K562 (cell line): ENCODE measurements at regions not wholly inside any gene's neighbourhood (a gene's known extent, or its start where the extent isn't known, plus 50 kb on each side); places are given as distances from the start of the nearest gene placed in this dataset.

Experiments
- BRF1 ChIP-seq: IDR thresholded peaks from 3 replicates; pipeline ENCODE4 v1.6.1; 2011; ENCODE audit warnings: borderline replicate concordance, mild to moderate bottlenecking; ENCODE audit not compliant: insufficient read length; ENCODE audit errors: extremely low read depth
- IRF2 ChIP-seq: sonication (generic); formaldehyde crosslinking; IDR thresholded peaks from 2 replicates; pipeline ENCODE4 v1.8.1; 2022; ENCODE audit warnings: mild to moderate bottlenecking, missing genetic modification reagents
- KAT7 ChIP-seq: sonication (generic); formaldehyde crosslinking; IDR thresholded peaks from 2 replicates; pipeline ENCODE4 v1.8.0; 2022; ENCODE audit warnings: missing genetic modification reagents, mild to moderate bottlenecking, borderline replicate concordance
- NCOA2 ChIP-seq, 2 experiments: fragments of 450-650 bp; IDR thresholded peaks; 2 replicates each; pipeline ENCODE4 v1.6.1; 2018; ENCODE audit warnings: mild to moderate bottlenecking in 2 of 2, moderate library complexity in 1 of 2; ENCODE audit not compliant: partially characterized antibody in 2 of 2
- PML ChIP-seq: IDR thresholded peaks from 2 replicates; pipeline ENCODE4 v1.6.1; 2012; ENCODE audit warnings: low read length, inconsistent platforms
- RBM14 ChIP-seq: fragments of 200-400 bp; formaldehyde crosslinking; IDR thresholded peaks from 2 replicates; pipeline ENCODE4 v1.6.1; 2018; ENCODE audit warnings: low read depth, mild to moderate bottlenecking, low read length, moderate library complexity, borderline replicate concordance; ENCODE audit not compliant: insufficient read depth
- RFX5 ChIP-seq: IDR thresholded peaks from 2 replicates; pipeline ENCODE4 v1.6.1; 2011; ENCODE audit warnings: low read depth, mild to moderate bottlenecking, improper control_type of control experiment, low read length
- ZNF239 ChIP-seq: fragments of 250-450 bp; sonication (Bioruptor Pico); IDR thresholded peaks from 2 replicates; pipeline ENCODE4 v1.4.0; 2020; ENCODE audit warnings: mild to moderate bottlenecking
- ZNF347 ChIP-seq: fragments of 450-650 bp; formaldehyde crosslinking; IDR thresholded peaks from 2 replicates; pipeline ENCODE4 v1.4.0; 2020; ENCODE audit warnings: low read depth, mild to moderate bottlenecking, moderate library complexity
- ZNF41 ChIP-seq: fragments of 250-450 bp; sonication (Bioruptor Pico); conservative IDR thresholded peaks from 2 replicates; pipeline ENCODE4 v1.4.0; 2020; ENCODE audit warnings: mild to moderate bottlenecking
- ZNF444 ChIP-seq: fragments of 250-450 bp; sonication (Bioruptor Pico); IDR thresholded peaks from 2 replicates; pipeline ENCODE4 v1.4.0; 2020; ENCODE audit warnings: mild to moderate bottlenecking, moderate library complexity
- ZNF586 ChIP-seq: fragments of 450-650 bp; formaldehyde crosslinking; conservative IDR thresholded peaks from 2 replicates; pipeline ENCODE4 v1.4.0; 2020; ENCODE audit warnings: mild to moderate bottlenecking, moderate library complexity
- TF ChIP-seq, protein P1 (sequence below): fragments of 250-450 bp; sonication (Bioruptor Pico); IDR thresholded peaks from 2 replicates; pipeline ENCODE4 v1.4.0; 2020
- TF ChIP-seq, protein P2 (sequence below): fragments of 250-450 bp; sonication (Bioruptor Pico); IDR thresholded peaks from 2 replicates; pipeline ENCODE4 v1.5.0; 2021; ENCODE audit warnings: mild to moderate bottlenecking, moderate library complexity
- TF ChIP-seq, protein P3 (sequence below), 3 experiments: fragments of 200-800 bp in 1 of 3; sonication (Bioruptor generic) in 1 of 3; sonication (generic) in 1 of 3; formaldehyde crosslinking in 1 of 3; IDR thresholded peaks; 2 replicates each; pipeline versions ENCODE4 v1.6.1 to v1.8.0; 2016 to 2022; ENCODE audit warnings: mild to moderate bottlenecking in 2 of 3, missing compliant biosample characterization in 2 of 3, missing genetic modification characterization in 2 of 3, missing genetic modification reagents in 1 of 3
- TF ChIP-seq, protein P4 (sequence below): fragments of 250-450 bp; sonication (Bioruptor Pico); IDR thresholded peaks from 2 replicates; pipeline ENCODE4 v1.5.0; 2021; ENCODE audit warnings: mild to moderate bottlenecking, borderline replicate concordance

DNA sequence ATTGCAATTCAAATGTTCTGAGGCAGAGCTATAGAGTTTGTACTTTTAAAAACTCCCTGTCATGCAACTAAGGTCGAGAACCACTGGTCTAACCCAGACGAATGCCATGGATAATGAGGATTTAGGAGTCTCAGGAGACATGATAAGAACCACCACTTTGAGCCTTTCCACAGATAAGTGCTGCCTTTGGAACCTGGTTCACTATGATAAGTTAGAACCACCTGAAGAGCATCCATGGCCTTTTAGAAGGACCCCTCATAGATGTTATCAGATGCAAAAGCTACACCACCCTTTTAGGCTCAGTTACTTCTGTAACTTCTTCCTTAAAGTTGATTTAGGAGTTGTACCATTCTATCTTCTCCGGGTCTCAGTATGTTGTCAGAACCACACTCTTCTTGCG, 350.6 kb upstream of the CCL2 start (continued):
- TF ChIP-seq, protein P1, sequence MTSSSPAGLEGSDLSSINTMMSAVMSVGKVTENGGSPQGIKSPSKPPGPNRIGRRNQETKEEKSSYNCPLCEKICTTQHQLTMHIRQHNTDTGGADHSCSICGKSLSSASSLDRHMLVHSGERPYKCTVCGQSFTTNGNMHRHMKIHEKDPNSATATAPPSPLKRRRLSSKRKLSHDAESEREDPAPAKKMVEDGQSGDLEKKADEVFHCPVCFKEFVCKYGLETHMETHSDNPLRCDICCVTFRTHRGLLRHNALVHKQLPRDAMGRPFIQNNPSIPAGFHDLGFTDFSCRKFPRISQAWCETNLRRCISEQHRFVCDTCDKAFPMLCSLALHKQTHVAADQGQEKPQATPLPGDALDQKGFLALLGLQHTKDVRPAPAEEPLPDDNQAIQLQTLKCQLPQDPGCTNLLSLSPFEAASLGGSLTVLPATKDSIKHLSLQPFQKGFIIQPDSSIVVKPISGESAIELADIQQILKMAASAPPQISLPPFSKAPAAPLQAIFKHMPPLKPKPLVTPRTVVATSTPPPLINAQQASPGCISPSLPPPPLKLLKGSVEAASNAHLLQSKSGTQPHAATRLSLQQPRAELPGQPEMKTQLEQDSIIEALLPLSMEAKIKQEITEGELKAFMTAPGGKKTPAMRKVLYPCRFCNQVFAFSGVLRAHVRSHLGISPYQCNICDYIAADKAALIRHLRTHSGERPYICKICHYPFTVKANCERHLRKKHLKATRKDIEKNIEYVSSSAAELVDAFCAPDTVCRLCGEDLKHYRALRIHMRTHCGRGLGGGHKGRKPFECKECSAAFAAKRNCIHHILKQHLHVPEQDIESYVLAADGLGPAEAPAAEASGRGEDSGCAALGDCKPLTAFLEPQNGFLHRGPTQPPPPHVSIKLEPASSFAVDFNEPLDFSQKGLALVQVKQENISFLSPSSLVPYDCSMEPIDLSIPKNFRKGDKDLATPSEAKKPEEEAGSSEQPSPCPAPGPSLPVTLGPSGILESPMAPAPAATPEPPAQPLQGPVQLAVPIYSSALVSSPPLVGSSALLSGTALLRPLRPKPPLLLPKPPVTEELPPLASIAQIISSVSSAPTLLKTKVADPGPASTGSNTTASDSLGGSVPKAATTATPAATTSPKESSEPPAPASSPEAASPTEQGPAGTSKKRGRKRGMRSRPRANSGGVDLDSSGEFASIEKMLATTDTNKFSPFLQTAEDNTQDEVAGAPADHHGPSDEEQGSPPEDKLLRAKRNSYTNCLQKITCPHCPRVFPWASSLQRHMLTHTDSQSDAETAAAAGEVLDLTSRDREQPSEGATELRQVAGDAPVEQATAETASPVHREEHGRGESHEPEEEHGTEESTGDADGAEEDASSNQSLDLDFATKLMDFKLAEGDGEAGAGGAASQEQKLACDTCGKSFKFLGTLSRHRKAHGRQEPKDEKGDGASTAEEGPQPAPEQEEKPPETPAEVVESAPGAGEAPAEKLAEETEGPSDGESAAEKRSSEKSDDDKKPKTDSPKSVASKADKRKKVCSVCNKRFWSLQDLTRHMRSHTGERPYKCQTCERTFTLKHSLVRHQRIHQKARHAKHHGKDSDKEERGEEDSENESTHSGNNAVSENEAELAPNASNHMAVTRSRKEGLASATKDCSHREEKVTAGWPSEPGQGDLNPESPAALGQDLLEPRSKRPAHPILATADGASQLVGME: no peak
- TF ChIP-seq, protein P2, sequence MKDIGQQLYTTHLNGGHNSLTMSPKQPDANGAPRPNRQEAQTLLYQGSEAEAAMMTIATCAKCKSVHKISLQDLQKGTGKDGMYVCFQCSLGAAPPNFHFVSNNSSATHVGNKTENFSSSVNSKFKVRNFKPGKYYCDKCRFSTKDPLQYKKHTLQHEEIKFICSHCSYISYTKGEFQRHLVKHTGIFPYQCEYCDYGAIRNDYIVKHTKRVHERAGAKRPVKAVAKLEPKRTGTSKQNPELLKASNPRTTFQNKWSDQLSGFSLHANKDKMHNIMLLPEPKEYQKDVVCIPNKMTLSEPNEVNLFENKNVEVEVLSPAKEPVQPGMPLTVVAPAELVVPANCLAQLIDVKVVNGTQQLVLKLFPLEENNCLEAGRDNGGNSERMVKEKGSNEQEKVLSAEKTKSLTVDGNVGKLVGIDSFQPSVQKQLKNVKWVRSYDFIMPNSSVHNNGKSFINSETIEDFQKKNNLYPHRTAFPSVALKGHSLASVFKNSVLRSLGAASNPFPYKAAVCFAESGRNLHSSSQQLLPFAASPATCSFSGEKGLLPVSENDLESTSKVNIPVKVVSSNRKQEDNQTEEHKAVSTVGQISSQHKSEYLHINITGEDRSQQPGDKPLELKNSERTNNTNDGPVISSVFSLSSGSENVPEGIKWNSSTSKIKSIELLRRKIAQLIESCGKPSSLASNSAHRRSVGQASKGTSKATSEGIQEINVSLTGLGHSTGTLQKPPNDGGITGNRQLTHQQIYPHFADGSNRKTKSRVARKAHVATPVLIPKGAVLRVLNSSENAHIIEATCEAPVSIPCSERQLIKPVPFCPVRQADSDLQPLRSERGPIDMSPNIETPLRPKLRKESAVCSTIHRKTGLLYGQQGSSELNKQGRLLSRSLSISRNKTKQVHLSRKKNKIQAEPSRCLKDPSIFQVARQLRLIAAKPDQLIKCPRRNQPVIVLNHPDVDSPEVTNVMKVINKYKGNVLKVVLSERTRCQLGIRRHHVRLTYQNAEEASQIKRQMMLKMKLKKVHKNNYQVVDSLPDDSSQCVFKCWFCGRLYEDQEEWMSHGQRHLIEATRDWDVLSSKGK: no peak
- peak; percentile 91 for TF ChIP-seq PML
- TF ChIP-seq ZNF347 (CRISPR knock-in tag): no peak
- TF ChIP-seq IRF2 (CRISPR knock-in tag): no peak
- TF ChIP-seq ZNF586 (CRISPR knock-in tag): no peak
- no peak for TF ChIP-seq RBM14
- no peak for TF ChIP-seq BRF1
- TF ChIP-seq, protein P3, sequence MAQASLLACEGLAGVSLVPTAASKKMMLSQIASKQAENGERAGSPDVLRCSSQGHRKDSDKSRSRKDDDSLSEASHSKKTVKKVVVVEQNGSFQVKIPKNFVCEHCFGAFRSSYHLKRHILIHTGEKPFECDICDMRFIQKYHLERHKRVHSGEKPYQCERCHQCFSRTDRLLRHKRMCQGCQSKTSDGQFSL (CRISPR knock-in tag; IDR thresholded peaks at IDR 0.05): no peak
- TF ChIP-seq, protein P3 (tag; IDR thresholded peaks at IDR 0.05): no peak
- no peak for TF ChIP-seq ZNF444
- TF ChIP-seq, protein P4, sequence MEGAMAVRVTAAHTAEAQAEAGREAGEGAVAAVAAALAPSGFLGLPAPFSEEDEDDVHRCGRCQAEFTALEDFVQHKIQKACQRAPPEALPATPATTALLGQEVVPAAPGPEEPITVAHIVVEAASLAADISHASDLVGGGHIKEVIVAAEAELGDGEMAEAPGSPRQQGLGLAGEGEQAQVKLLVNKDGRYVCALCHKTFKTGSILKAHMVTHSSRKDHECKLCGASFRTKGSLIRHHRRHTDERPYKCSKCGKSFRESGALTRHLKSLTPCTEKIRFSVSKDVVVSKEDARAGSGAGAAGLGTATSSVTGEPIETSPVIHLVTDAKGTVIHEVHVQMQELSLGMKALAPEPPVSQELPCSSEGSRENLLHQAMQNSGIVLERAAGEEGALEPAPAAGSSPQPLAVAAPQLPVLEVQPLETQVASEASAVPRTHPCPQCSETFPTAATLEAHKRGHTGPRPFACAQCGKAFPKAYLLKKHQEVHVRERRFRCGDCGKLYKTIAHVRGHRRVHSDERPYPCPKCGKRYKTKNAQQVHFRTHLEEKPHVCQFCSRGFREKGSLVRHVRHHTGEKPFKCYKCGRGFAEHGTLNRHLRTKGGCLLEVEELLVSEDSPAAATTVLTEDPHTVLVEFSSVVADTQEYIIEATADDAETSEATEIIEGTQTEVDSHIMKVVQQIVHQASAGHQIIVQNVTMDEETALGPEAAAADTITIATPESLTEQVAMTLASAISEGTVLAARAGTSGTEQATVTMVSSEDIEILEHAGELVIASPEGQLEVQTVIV: no peak
- no peak for TF ChIP-seq RFX5
- no peak for TF ChIP-seq ZNF41 (CRISPR knock-in tag)
- no peak for TF ChIP-seq KAT7 (CRISPR knock-in tag)
- TF ChIP-seq ZNF239 (CRISPR knock-in tag): no peak
- TF ChIP-seq NCOA2 (IDR thresholded peaks at IDR 0.05; ENCODE audit: partially characterized antibody in 2 of 2): peak in 1 of 2 experiments; percentile 42
